Germinal center (tissue), 1 donor: ENCODE measurements at regions not wholly inside any gene's neighbourhood (a gene's known extent, or its start where the extent isn't known, plus 50 kb on each side); places are given as distances from the start of the nearest gene placed in this dataset.
A peak's percentile ranks its signal among the peaks of the same experiment; 100 is the strongest.

Experiments used
- DNase-seq: peaks from one replicate; pipeline ENCODE4 v3.0.0; 2012; ENCODE audit warnings: mixed read lengths, low spot score

DNA sequence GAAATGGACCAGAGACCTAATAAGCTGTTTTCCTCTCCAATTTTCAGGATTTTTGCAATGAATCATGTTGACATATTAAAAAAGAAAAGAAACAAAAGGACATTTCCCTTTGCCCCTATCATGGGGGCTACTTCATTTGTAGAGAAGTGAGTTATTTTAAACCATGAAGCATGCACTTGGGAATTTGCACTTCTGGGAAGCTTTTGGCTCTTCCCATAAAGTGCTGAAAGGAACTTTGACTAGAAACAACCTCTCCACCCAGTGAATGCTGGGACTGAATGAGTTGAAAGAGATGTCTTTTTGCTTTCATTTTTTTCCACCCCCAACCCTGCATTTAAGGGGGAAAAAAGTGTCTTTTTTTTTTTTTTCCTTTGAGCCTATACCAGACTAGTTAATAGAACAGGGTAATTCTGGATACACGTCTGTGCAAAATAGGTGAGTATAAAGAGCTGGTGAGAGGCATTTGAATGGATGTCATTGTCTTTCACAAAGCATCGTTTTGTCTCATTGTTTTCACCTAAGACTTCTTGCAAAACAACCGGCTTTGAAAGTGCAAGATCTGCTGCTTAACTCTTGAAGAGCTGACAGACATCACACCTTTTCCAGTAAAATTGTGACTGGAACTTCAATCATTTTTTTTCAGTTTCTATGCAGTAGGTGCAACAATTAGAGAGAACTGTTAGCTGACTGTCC, 138.7 kb upstream of the BACH2 start:
- DNase-seq = no peak

DNA sequence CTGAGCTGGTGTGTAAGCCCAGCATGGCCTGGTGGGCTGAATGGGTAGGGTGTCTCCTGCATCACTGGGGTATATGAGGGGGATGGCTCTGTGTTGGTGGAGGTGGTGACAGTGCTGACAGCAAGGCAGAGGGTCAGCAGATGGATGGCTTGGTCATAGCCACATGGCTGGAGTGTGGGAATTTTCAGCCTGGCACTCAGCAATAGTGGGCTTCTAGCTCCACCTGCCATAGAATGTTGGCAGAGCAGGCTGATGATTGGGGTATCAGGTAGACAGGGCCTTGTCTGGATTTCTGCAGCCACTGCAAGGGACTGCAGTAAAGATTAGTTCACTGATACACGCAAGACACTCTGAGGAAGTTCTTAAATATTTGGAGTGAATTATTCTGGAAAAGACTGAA, 137.5 kb upstream of the BACH2 start:
- DNase-seq = no peak

DNA sequence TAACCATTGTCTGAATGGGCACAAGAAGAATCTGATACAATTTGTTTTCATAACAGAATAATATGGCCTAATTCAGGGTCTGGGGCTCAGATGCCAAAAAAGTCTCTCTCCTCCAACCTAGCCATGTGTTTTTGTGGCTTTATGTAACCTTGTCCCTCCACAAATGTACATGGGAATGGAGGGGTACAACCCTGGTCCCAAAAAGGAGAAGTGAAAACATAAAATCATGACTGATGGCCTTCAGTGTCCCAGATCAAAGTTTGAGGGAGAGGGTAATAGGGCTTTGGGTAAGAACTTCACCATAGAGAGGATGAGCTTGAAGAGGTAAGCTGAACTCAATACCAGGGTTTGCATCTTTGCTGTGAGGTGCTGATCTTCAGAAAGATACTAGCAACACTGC, 136.3 kb upstream of the BACH2 start:
- no peak for DNase-seq

DNA sequence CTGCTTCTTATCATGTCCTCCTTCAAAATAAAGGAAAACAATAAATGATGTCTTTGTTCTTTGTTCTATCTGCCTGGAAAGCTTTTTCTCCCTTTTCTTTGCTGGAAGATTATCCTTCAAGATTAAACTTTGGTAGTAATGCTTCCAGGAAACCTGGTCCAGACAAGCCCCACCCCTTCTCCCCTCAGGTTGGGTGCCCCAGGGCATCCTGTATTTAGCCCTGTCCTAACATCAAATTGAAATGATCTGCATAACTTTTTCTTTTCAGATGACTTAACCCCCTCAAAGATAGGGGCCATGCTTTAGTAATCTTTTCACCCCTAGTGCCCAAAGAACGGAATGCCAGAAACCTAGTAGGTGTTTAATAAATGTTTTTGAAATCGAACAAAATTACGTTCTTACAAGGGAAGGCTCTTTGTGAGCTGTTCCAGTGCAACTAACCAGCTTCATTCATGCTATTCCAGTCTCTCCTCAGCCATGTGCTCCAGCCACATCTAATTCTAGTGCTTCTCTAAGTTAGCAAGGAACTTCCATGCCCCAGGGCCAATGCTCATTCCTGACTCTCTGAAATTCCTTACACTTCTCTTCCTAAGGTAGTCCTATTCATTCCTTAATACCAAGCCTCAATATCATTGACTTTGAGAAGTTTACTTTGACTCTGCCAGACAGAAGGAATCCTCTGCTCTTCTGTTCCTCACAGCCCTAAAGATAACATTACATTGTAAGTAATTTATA, 135.6 kb upstream of the BACH2 start:
- DNase-seq = no peak

DNA sequence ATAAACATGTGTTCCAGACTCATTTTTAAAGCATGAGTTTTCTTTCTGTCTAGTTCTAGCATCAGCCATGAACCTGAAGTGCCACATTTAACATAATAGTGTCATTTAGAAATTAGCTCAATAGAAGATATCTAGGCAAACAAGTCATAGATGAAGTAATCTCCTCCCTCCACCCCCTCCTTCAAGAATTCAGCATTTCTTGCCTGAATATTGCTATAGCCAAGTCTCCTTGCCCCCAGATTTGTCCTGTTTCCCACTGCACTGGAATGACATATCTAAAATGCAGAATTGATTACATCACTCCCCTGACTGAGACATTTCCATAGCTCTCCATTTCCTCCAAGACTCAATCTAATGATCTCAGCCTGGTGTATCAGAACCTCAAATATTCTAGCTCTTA, 134.9 kb upstream of the BACH2 start:
- DNase-seq = no peak

DNA sequence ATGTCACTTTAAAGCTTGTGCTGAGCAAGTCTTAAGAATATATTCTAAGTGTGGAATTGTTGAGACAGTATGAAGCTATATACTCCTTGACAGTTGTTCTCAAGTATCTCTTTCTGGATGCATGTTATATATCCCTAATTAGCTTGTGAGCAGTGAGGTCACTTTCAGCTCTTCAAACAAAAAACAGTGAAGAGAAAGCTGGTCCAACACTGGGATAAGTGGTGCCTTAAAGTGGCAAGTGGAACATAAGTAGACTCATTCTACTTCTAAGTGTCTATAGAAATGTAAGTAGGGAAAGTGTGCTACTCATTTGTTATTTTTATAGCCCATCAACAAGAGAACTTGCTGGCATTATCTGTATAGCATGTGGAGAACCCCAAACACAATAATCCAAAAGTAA, 133.1 kb upstream of the BACH2 start:
- DNase-seq = no peak

DNA sequence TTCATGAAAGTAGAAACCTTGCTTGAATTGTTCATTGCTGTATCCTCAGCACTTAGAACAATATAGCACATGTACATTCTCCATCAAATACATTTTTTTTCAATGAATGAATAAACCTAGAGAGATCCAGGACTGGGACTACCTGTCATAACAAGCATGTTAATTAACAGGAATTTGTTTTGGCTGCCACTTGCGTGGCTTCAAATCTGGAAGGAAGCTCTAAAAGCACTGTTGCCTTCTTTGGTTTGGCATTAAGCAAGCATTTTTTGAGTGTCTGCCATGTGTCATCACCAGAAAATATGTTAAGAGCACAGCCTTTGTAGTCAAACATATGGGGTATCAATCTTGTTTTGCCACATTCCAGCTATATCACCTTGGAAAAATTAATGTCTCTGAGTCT, 131.9 kb upstream of the BACH2 start:
- no peak for DNase-seq

DNA sequence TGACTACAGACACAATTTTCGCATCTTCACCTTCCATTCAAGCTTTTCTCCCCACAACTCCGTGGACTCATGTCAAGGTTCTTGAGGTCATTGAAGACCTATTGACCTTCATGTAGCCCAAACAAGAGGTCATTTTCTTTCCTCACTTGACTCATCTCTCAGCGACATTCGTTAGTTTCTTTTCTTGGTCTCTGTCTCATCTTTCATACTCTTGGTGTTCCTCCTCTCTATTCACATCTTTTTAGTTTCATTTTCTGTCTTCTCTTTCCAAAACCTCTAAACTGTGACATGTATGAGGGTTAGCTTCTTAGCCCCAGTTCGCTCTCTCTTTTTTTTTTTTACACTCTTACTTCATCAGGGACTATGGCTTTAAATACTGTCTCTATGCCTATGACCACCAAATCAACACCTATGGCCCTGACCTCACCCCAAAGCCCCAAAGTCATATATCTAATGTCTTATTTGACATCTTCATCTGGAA, 128.6 kb upstream of the BACH2 start:
- DNase-seq = peak; percentile 40

DNA sequence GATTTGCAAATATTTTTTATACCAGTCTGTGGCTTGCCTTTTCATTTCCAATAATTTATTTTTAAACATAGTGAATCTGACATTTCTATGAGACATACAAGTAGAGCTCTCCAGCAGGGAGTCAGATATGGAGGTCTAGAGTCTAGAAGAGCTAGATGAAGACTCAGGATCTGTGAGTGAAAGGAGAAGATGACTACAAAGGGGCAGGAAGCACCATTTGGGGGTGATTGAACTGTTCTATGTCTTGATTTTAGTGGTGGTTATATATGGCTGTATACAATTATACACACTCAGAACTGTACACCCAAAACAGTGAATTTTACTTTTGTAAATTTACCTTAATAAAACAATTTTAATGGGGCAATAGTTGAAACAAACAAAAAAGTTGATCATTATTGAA, 127.9 kb upstream of the BACH2 start:
- no peak for DNase-seq

DNA sequence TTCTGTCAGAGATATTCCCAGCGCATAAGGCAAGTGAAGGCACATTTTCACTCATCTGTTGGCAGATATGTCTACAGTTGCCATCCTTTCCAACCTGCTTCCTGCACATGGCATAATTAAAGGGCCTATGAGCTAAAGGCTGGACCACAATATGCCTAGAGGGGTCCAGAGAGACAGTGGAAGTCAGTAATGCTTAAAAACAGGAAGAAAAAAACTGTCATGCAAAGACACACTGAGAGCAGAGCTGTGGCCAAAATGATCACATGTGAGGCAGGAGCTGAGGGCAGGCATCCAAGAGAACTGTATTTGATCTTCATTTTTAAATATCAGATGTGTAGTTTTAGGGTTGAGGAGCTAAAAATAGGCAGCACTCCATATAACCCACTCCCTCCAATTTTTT, 125.0 kb upstream of the BACH2 start:
- DNase-seq = no peak

DNA sequence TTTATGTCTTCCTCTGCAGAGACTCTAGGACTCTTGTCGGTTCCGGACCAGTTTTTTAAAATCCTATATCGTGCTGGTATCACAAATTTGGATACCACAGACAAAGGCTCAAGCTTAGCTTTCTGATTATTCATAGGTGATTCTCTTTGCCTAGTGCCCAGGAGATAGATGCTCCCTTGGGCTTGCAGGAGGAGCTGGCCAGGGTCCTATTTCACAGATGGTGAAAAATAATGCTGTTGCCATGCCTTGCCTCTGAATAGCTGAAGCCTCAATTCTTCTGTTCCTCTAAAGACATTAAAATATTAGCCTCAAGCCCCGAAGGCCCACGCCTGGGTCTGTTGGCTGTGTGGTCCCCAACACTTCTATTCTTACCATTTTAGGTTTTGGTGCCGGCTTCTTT, 123.9 kb upstream of the BACH2 start:
- no peak for DNase-seq

DNA sequence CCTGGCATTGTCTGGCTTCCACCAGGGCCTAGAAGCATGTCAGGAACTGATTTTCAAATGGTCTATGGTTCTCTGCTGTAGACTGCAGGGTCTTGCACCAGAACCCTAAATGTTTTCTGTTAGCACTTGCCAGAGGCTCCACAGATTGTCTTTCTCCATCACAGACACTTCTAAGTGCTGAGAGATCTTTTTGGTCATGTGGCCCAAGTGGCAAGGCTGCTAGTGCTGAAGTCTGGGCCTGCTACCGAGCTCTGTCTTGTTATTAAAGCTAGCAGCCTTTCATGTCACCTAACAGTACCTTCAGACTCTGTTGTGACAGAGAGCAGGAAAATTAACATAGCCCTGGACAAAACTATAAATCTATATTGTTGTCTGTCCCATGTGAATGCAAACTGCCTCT, 120.7 kb upstream of the BACH2 start:
- no peak for DNase-seq

DNA sequence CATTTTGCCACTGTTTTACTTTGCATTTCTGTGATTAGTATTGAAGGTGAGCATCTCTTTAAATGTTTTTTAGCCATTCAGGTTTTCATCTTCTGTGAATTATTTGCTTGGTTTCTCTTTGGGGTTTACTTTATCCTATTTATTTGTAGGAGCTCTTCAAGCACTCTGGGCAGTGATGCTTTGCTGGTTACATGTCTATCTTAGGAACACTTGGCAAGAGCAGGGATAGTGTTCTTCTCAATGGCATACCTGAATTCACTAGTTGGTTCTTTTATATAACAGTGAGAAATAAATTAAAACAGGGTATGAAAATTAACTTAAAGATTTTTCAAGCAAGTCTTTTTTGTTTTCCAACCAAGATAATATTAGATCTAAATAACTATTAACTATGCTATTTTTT, 119.7 kb upstream of the BACH2 start:
- DNase-seq = no peak

DNA sequence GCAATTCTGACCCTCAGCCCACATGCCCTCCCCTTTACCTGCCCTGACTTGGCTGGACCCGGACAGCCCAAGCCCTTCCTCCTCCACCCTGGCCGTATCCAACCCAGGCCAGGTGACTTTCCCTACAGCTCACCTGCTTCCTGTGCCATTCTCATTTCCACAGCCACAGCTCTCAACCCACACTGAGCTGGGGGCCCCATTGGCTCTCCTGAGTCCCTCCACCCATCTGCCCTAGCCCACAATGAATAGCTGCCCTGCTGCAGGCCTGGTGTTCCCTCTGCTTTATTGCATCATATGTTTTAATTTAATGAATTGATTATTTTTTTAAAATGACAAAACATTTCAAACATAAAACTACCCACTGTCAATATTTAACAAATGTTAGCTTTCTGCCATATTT, 118.5 kb upstream of the BACH2 start:
- DNase-seq = no peak

DNA sequence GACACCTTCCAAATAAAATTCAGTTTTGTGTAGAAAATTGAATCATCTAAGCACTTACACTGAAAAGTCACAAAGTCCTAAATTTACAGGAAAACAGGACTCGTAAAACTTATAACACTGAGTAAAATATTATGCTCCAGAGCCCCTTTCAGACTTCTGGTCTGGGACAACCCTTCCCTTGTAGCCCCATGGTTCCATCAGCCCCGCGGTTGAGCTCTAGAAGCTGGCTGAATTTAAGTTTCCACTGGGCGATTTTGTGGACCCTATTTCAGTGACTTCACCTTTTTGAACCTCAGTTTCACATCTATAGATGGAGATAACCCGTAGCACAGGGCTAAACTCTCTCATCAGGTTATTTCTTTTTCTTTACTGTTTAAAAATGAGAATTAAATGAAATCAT, 117.7 kb upstream of the BACH2 start:
- peak; percentile 33 for DNase-seq

DNA sequence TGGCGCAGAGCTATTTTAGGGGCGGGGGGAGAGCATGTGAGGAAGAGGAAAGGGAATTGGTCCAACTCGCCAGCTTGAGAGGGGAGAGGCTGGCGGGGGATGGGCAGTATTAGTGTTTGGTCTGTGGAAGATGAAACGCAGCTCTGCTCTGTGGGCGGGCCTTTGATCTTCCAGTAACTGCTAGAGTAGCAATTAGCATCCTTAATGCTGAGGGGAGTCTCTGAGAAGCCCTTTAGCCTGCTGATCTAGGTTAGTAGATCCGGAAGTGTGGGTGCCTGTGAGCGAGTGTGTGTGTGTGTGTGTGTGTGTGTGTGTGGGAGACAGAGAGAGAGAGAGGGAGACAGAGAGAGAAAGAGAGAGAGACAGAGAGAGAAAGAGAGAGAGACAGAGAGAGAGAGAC, 117.2 kb upstream of the BACH2 start:
- peak; percentile 84 for DNase-seq

DNA sequence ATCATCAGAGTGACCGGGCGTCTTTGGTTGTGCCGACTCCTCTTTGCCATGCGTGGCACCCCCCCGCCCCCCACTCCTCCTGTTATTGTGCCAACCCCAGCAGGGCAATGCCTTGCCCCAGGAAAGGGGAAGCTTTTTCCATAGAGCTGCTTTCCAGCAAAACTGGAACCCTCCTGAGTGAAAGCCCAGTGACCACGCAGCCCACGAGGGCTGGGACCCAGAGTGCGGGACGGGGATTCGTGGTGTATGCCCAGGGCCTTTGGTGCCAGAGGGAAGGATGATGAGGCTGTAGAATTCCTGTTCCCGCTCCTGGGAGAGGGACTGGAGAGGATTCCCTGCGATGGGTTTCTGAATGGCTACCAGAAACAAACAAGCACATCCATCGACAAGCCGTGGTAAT, 116.8 kb upstream of the BACH2 start:
- DNase-seq = no peak

DNA sequence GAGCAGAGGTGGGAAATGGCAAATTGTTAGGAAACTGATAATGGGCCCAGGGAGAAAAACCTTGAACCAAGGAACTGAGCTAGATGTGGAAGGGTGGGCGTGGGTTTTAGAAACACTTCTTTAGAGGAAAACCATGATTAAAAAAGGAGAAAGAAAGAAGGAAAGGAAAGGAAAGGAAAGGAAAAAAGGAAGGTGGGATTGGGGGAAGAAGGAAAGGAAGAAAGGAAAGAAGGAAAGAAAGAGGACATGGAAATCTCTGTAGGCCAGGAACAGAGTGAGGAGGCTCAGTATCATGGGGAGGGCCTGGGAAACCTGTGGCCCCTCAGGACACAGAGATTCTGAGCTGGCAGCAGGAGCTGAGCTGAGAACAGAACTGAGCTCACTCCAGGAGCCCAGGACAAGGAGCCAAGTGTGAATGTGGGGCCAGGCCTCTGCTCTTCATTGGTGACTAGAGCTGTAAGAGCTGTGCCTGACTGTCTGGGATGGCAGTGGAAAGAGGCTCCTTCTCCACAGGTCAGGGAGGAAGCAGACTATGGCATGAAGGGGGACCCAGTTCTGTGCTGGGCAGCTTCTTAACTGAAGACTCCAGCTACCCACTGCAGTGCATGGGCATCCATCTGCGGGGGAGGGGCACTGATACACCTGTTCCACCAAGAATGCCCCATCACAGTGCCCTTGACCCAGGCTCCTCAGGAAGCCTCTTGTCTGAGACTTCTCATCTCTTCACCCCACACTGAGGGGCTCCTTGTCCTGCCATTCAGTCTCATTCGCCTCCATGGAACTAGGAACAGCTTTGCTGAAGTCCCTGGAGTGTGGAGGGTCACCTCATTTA, 116.1 kb upstream of the BACH2 start:
- DNase-seq = no peak

DNA sequence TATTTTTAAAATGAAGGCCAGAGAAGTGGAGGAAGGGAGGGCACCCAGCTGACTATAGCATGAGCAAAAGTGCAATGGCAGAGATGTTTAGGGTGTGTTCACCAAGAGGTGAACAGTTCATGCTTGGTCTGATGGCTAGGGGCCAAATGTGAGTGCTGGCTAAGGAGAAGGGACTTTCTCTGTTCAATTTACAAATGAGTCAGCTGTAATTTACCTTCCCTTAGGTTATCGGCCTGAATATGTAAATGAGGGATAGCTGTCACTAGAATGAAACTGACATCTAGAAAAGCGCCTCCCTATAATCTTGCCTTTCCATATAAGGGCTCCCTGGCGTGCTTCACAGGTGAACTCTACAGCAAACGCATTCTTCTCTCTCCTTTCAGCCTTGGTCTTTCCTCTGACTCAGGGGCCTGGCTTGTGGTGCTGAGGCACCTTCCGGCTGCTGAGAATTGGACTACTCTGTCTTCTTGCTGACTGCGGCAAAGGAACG, 114.7 kb upstream of the BACH2 start:
- DNase-seq = peak; percentile 52

DNA sequence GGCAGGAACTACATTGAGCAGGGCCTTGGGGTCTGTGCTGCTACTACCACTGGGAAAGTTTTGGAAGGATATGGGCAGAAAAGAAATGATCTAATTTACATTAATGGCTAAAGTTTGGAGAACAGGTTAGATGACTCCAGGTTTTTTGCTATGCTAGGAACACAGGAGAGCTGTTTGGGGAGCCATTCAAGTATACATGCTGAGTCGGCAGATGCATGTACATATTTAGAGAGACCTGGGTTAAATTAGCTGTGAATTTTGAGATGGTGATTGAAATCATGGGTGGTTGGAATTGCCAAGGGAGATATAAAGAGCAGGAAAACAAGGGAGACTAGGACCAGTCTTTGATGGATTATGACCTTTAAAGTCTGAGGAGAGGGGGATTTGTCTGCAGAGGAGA, 113.1 kb upstream of the BACH2 start:
- DNase-seq = no peak

DNA sequence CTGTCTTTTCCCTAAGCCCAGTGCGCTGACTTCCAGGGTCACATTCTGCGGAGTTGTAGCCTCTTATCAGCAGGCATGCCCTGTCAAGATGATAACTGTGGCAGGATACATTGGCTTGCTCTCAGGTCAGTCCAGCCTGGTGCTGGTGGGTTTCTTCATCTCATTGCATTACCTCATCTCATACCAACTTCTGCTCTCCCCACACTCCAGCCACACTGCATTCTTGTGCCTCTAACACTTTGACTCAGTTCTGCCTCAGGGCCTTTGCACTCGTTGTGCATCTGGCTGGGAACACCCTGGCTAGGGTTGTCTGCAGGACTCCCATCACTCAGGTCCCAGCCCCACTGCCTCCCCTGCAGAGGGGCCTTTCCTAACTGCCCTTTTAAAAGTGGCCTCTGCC, 110.3 kb upstream of the BACH2 start:
- DNase-seq = no peak

DNA sequence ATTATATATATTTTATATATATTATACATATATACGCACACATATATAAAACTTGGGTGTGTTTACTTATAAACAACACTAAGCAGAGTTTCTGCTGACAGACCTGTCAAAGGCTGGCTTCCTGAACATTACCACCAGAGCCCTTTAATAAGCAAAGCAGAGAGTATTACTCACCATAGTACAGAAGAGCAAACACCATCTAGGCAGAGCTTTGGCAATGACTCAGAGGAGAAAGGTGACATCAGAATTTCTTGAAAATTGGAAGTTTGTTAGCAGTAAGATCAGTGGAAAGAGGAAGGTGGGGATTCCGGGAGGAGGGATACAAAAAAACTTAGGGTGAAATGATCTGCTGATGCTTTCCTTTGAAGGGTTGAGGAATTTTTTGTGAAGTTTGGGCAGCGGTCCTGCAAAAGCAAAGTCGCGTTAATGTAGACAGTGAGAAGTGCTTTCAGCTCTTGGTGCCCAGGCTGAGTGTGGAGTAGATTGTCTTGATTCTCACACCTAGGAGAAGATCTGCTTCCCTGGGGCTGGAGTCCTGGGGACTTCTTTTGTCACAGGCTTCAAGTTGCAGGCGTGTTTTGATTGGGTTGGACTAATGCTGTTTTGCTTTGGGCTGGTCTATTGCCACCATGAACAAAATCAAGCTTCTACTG, 109.6 kb upstream of the BACH2 start:
- DNase-seq = no peak
